ENCODE measurements at regions not wholly inside any gene's neighbourhood (a gene's known extent, or its start where the extent isn't known, plus 50 kb on each side); places are given as distances from the start of the nearest gene placed in this dataset.

- Histone ChIP-seq H3K9me3 (no peaks in the 10 kb centered on the region), H3K27ac (ENCODE audit: low read depth in 2 of 2, low read length in 1 of 2) (no peak overlapping the region), H3K9ac (no peak overlapping the region), H3K27me3 (ENCODE audit: insufficient read depth) (no peaks in the 10 kb centered on the region), H3K9me2 (no peaks in the 10 kb centered on the region), H3K36me3 (replicated peaks in 1 of 2; ENCODE audit: control insufficient read depth in 1 of 2, insufficient read depth in 2 of 2, low read length in 1 of 2) (no peaks in the 10 kb centered on the region), H4K20me1 (ENCODE audit: insufficient read depth) (no peaks in the 10 kb centered on the region), H3K4me1 (ENCODE audit: control insufficient read depth in 1 of 2, insufficient read depth in 2 of 2, low read depth in 1 of 2, low read length in 1 of 2) (no peaks in the 10 kb centered on the region), H2AFZ (ENCODE audit: low read depth) (no peak overlapping the region), H3F3A (replicated peaks; ENCODE audit: insufficient read depth) (no peaks in the 10 kb centered on the region), H3K4me3 (ENCODE audit: low read depth in 2 of 2, low read length in 1 of 2) (no peak overlapping the region), H3K4me2 (no peak overlapping the region), H3K79me2 (ENCODE audit: insufficient read depth) (no peaks in the 10 kb centered on the region)
- DNase-seq, result no peak
- 43% methylated on average over 6 of the region's 6 CpGs for WGBS (ENCODE audit: low lambda C conversion rate)
- POLR2A ChIA-PET, result no interaction called here
- no peak for TF ChIP-seq ZBTB33 (IDR thresholded peaks at IDR 0.05; ENCODE audit: borderline replicate concordance, low read depth)
- TF ChIP-seq SMC3 (IDR thresholded peaks at IDR 0.05; ENCODE audit: low read depth, low read length), result no peak
- TF ChIP-seq RCOR1 (IDR thresholded peaks at IDR 0.05; ENCODE audit: low read length), result no peak
- TF ChIP-seq PBX3 (IDR thresholded peaks at IDR 0.05), result no peak
- TF ChIP-seq POLR2AphosphoS5 (IDR thresholded peaks at IDR 0.05; ENCODE audit: low read depth, low read length), result no peak
- TF ChIP-seq MEF2A (IDR thresholded peaks at IDR 0.05; ENCODE audit: borderline replicate concordance, low read depth), result no peak
- TF ChIP-seq FOXM1 (IDR thresholded peaks at IDR 0.05; ENCODE audit: low read depth), result no peak
- CTCF ChIA-PET, result no interaction called here
These were observed 2133.0 kb downstream of the NCAM2 start for GRCh38 chr21:23131177-23131576.

GRCh38 chr21:23138797-23139196 lies 2140.6 kb downstream of the NCAM2 start:
- Histone ChIP-seq H3K36me3 (replicated peaks in 1 of 2; ENCODE audit: control insufficient read depth in 1 of 2, insufficient read depth in 2 of 2, low read length in 1 of 2) (no peaks in the 10 kb centered on the region), H3F3A (replicated peaks; ENCODE audit: insufficient read depth) (no peaks in the 10 kb centered on the region), H3K9ac (no peak overlapping the region), H3K4me1 (ENCODE audit: control insufficient read depth in 1 of 2, insufficient read depth in 2 of 2, low read depth in 1 of 2, low read length in 1 of 2) (no peaks in the 10 kb centered on the region), H3K79me2 (ENCODE audit: insufficient read depth) (no peaks in the 10 kb centered on the region), H3K9me3 (0 out of 2 replicates have a peak, but pooled peaks cover 5% of the 10 kb centered on the region), H3K4me2 (no peak overlapping the region), H4K20me1 (ENCODE audit: insufficient read depth) (no peaks in the 10 kb centered on the region), H3K9me2 (no peaks in the 10 kb centered on the region), H3K27ac (ENCODE audit: low read depth in 2 of 2, low read length in 1 of 2) (no peak overlapping the region), H2AFZ (ENCODE audit: low read depth) (no peak overlapping the region), H3K27me3 (ENCODE audit: insufficient read depth) (no peaks in the 10 kb centered on the region), H3K4me3 (ENCODE audit: low read depth in 2 of 2, low read length in 1 of 2) (no peak overlapping the region)
- TF ChIP-seq USF2 (IDR thresholded peaks at IDR 0.05; ENCODE audit: borderline replicate concordance, low read depth, low read length) (no peak), NRF1 (IDR thresholded peaks at IDR 0.05; ENCODE audit: low read depth, low read length) (no peak)
- POLR2A ChIA-PET, result no interaction called here
- CTCF ChIA-PET, result interaction anchor here (1.4 kb wide), 1 partner anchor 13 kb away, joined by 3 read pairs; no protein-coding TSS in a partner anchor
- 18% methylated on average over 2 of the region's 2 CpGs for WGBS (ENCODE audit: low lambda C conversion rate)
- DNase-seq, result no peak

Measured in SK-N-SH (cell line).